NCI-H2029 (cell line): ENCODE measurements at regions not wholly inside any gene's neighbourhood (a gene's known extent, or its start where the extent isn't known, plus 50 kb on each side); places are given as distances from the start of the nearest gene placed in this dataset.

ENCODE experiments used
- DNase-seq: peaks from one replicate; lab custom pipeline; 2025; lab: John Stamatoyannopoulos, UW

GRCh38 chr15:96390986-96391385, 60.5 kb downstream of the NR2F2 start:
- no peak for DNase-seq

GRCh38 chr15:96392380-96393208, 62.1 kb downstream of the NR2F2 start:
- DNase-seq: no peak

GRCh38 chr15:96393209-96393513, 62.7 kb downstream of the NR2F2 start:
- DNase-seq: no peak

GRCh38 chr15:96395687-96396086, 65.2 kb downstream of the NR2F2 start:
- DNase-seq: no peak

- DNase-seq: no peak
Measured at GRCh38 chr15:96398776-96399175, 68.3 kb downstream of the NR2F2 start.

- no peak for DNase-seq
Measured at GRCh38 chr15:96402403-96402802, 71.9 kb downstream of the NR2F2 start.

GRCh38 chr15:96403071-96403470, 72.6 kb downstream of the NR2F2 start:
- DNase-seq: no peak

GRCh38 chr15:96403932-96404331, 73.4 kb downstream of the NR2F2 start:
- DNase-seq: no peak

- DNase-seq: no peak
Measured at GRCh38 chr15:96404560-96404959, 74.1 kb downstream of the NR2F2 start.

GRCh38 chr15:96406291-96406690, 75.8 kb downstream of the NR2F2 start:
- no peak for DNase-seq

GRCh38 chr15:96406701-96407100, 76.2 kb downstream of the NR2F2 start:
- no peak for DNase-seq

- no peak for DNase-seq
Measured at GRCh38 chr15:96407482-96407881, 77.0 kb downstream of the NR2F2 start.

GRCh38 chr15:96408591-96409183, 78.2 kb downstream of the NR2F2 start:
- DNase-seq: no peak

GRCh38 chr15:96409215-96410138, 79.0 kb downstream of the NR2F2 start:
- no peak for DNase-seq

GRCh38 chr15:96410175-96411055, 79.9 kb downstream of the NR2F2 start:
- DNase-seq: no peak

- no peak for DNase-seq
Measured at GRCh38 chr15:96411056-96412031, 80.8 kb downstream of the NR2F2 start.

- DNase-seq: no peak
Measured at GRCh38 chr15:96412045-96412905, 81.8 kb downstream of the NR2F2 start.

GRCh38 chr15:96412906-96413231, 82.4 kb downstream of the NR2F2 start:
- DNase-seq: no peak

- DNase-seq: no peak
Measured at GRCh38 chr15:96413657-96414056, 83.2 kb downstream of the NR2F2 start.

GRCh38 chr15:96414875-96415274, 84.4 kb downstream of the NR2F2 start:
- no peak for DNase-seq
